ENCODE measurements at regions not wholly inside any gene's neighbourhood (a gene's known extent, or its start where the extent isn't known, plus 50 kb on each side); places are given as distances from the start of the nearest gene placed in this dataset.

DNA sequence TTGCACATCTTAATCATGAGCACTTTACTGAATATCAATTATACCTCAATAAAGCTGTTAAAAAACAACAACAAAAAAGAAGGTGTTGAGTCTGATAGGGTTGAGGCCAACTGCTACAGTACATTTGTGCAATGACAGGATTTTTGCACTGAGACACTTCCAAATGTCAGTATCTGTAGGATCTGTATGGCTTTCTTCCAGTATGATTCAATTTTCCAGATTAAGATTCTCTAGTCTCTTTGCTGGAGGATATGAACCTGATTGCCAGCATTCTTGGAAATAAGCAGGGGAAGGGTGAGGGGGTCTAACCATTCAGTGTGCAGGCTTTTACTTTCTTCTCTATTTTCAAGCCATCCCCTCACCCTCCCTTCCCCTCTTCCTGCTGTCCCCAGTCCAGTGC, 85.1 kb downstream of the SEMA4F start (continued):
- TF ChIP-seq TEAD4 (CRISPR knock-in tag; IDR thresholded peaks at IDR 0.05): no peak
- no peak for TF ChIP-seq GABPB1 (CRISPR knock-in tag; IDR thresholded peaks at IDR 0.05)
- TF ChIP-seq NFE2L1 (CRISPR knock-in tag; IDR thresholded peaks at IDR 0.05): no peak
- TF ChIP-seq ESRRA (CRISPR knock-in tag; IDR thresholded peaks at IDR 0.05; ENCODE audit: borderline replicate concordance): no peak
- TF ChIP-seq ZNF423 (CRISPR knock-in tag; IDR thresholded peaks at IDR 0.05): no peak

DNA sequence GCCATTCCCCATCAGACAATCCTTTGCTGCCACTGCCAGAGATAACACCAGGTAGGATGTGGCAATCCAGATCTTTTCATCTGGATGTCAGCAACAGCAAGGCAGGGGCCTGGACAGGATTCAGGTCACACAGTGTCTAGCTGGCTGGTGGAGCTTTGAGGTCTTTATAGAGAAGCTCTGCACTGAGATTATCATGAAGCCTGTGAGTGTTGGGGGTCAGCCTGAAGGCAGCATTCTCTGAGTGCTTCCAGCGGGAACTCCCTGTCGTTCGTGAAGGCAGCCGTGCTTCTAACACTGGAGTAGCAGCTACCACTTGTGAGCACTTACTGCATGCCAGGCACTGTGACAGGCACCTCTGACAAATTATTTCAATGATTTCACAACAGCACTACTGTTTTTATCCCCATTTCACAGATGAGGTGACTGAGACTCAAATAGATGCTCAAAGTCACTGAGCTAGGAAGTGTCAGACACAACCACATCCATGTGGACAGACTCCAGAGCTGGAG, 85.7 kb downstream of the SEMA4F start:
- peaks cover 13% of the 10 kb centered on the region for H3K9me3 Mint-ChIP-seq
- no peak overlapping the region for H3K4me3 Mint-ChIP-seq
- H3K4me1 Mint-ChIP-seq: peaks cover 28% of the 10 kb centered on the region
- POLR2A ChIA-PET: no interaction called here
- ATAC-seq (no peak), DNase-seq (ENCODE audit: low spot score) (no peak)
- CTCF ChIA-PET: no interaction called here
- H3K27me3 Mint-ChIP-seq (ENCODE audit: low read depth): no peaks in the 10 kb centered on the region; the same call in 1 of the 2 replicates
- peaks cover 13% of the 10 kb centered on the region for H3K36me3 Mint-ChIP-seq
- no peak overlapping the region for H3K27ac Mint-ChIP-seq
- no peak for TF ChIP-seq ZNF396 (CRISPR knock-in tag; IDR thresholded peaks at IDR 0.05; ENCODE audit: borderline replicate concordance)
- TF ChIP-seq, protein P1, sequence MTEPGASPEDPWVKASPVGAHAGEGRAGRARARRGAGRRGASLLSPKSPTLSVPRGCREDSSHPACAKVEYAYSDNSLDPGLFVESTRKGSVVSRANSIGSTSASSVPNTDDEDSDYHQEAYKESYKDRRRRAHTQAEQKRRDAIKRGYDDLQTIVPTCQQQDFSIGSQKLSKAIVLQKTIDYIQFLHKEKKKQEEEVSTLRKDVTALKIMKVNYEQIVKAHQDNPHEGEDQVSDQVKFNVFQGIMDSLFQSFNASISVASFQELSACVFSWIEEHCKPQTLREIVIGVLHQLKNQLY (CRISPR knock-in tag; IDR thresholded peaks at IDR 0.05): no peak
- no peak for TF ChIP-seq E2F1 (CRISPR knock-in tag; IDR thresholded peaks at IDR 0.05)
- no peak for TF ChIP-seq ATF6 (CRISPR knock-in tag; IDR thresholded peaks at IDR 0.05)
- no peak for TF ChIP-seq SOX15 (CRISPR knock-in tag; IDR thresholded peaks at IDR 0.05)
- TF ChIP-seq ZNF263 (CRISPR knock-in tag; IDR thresholded peaks at IDR 0.05; ENCODE audit: low read depth): no peak
- TF ChIP-seq NFATC4 (CRISPR knock-in tag; IDR thresholded peaks at IDR 0.05): no peak
- TF ChIP-seq ELF4 (CRISPR knock-in tag; IDR thresholded peaks at IDR 0.05; ENCODE audit: low read depth): no peak
- TF ChIP-seq MXD4 (CRISPR knock-in tag; IDR thresholded peaks at IDR 0.05; ENCODE audit: borderline replicate concordance): no peak
- TF ChIP-seq, protein P2, sequence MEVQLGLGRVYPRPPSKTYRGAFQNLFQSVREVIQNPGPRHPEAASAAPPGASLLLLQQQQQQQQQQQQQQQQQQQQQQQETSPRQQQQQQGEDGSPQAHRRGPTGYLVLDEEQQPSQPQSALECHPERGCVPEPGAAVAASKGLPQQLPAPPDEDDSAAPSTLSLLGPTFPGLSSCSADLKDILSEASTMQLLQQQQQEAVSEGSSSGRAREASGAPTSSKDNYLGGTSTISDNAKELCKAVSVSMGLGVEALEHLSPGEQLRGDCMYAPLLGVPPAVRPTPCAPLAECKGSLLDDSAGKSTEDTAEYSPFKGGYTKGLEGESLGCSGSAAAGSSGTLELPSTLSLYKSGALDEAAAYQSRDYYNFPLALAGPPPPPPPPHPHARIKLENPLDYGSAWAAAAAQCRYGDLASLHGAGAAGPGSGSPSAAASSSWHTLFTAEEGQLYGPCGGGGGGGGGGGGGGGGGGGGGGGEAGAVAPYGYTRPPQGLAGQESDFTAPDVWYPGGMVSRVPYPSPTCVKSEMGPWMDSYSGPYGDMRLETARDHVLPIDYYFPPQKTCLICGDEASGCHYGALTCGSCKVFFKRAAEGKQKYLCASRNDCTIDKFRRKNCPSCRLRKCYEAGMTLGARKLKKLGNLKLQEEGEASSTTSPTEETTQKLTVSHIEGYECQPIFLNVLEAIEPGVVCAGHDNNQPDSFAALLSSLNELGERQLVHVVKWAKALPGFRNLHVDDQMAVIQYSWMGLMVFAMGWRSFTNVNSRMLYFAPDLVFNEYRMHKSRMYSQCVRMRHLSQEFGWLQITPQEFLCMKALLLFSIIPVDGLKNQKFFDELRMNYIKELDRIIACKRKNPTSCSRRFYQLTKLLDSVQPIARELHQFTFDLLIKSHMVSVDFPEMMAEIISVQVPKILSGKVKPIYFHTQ (CRISPR knock-in tag; IDR thresholded peaks at IDR 0.05): no peak
- no peak for TF ChIP-seq NFE2L1 (CRISPR knock-in tag; IDR thresholded peaks at IDR 0.05)
- no peak for TF ChIP-seq SP1 (CRISPR knock-in tag; conservative IDR thresholded peaks at IDR 0.05)
- TF ChIP-seq CREB1 (CRISPR knock-in tag; IDR thresholded peaks at IDR 0.05): no peak
- no peak for TF ChIP-seq ZMAT4 (CRISPR knock-in tag; IDR thresholded peaks at IDR 0.05)
- TF ChIP-seq, protein P3, sequence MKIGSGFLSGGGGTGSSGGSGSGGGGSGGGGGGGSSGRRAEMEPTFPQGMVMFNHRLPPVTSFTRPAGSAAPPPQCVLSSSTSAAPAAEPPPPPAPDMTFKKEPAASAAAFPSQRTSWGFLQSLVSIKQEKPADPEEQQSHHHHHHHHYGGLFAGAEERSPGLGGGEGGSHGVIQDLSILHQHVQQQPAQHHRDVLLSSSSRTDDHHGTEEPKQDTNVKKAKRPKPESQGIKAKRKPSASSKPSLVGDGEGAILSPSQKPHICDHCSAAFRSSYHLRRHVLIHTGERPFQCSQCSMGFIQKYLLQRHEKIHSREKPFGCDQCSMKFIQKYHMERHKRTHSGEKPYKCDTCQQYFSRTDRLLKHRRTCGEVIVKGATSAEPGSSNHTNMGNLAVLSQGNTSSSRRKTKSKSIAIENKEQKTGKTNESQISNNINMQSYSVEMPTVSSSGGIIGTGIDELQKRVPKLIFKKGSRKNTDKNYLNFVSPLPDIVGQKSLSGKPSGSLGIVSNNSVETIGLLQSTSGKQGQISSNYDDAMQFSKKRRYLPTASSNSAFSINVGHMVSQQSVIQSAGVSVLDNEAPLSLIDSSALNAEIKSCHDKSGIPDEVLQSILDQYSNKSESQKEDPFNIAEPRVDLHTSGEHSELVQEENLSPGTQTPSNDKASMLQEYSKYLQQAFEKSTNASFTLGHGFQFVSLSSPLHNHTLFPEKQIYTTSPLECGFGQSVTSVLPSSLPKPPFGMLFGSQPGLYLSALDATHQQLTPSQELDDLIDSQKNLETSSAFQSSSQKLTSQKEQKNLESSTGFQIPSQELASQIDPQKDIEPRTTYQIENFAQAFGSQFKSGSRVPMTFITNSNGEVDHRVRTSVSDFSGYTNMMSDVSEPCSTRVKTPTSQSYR (CRISPR knock-in tag; IDR thresholded peaks at IDR 0.05): no peak
- TF ChIP-seq STAT6 (CRISPR knock-in tag; conservative IDR thresholded peaks at IDR 0.05; ENCODE audit: low read depth): no peak
- no peak for TF ChIP-seq ETV6 (CRISPR knock-in tag; IDR thresholded peaks at IDR 0.05)
- TF ChIP-seq IRF2 (CRISPR knock-in tag; IDR thresholded peaks at IDR 0.05; ENCODE audit: borderline replicate concordance, low read depth): no peak
- no peak for TF ChIP-seq ERG (CRISPR knock-in tag; IDR thresholded peaks at IDR 0.05)
